Stomach (tissue), 4 donors: ENCODE measurements at regions not wholly inside any gene's neighbourhood (a gene's known extent, or its start where the extent isn't known, plus 50 kb on each side); places are given as distances from the start of the nearest gene placed in this dataset.
"Not testable (repeated sequence)": the region's sequence is repeated elsewhere in the genome, so short reads cannot be mapped to it uniquely, and the experiment has no call there.

Source experiments
- EP300 ChIP-seq: sonication (generic); formaldehyde crosslinking; IDR thresholded peaks from one replicate; pipeline ENCODE4 v1.6.1; 2017; ENCODE audit warnings: antibody characterized with exemption
- POLR2A ChIP-seq, 4 donors: fragments of 450-650 bp; IDR thresholded peaks; one replicate each; pipeline ENCODE4 v1.6.1; 2016; ENCODE audit warnings: antibody characterized with exemption in 4 of 4, control low read depth in 2 of 4, mild to moderate bottlenecking in 1 of 4, moderate library complexity in 1 of 4
- TF ChIP-seq, protein P1 (sequence below), 7 experiments: fragments of 450-650 bp in 4 of 7; fragments of 200-600 bp in 3 of 7; sonication (generic) in 3 of 7; IDR thresholded peaks; one replicate each; pipeline ENCODE4 v1.5.1; 2016 to 2019; ENCODE audit warnings: antibody characterized with exemption in 7 of 7, control low read depth in 2 of 7, mild to moderate bottlenecking in 1 of 7

DNA sequence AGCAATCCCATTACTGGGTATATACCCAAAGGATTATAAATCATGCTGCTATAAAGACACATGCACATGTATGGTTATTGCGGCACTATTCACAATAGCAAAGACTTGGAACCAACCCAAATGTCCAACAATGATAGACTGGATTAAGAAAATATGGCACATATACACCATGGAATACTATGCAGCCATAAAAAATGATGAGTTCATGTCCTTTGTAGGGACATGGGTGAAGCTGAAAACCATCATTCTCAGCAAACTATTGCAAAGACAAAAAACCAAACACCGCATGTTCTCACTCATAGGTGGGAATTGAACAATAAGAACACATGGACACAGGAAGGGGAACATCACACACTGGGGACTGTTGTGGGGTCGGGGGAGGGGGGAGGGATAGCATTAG lies 120.9 kb upstream of the TNFSF4 start:
- TF ChIP-seq, protein P1, sequence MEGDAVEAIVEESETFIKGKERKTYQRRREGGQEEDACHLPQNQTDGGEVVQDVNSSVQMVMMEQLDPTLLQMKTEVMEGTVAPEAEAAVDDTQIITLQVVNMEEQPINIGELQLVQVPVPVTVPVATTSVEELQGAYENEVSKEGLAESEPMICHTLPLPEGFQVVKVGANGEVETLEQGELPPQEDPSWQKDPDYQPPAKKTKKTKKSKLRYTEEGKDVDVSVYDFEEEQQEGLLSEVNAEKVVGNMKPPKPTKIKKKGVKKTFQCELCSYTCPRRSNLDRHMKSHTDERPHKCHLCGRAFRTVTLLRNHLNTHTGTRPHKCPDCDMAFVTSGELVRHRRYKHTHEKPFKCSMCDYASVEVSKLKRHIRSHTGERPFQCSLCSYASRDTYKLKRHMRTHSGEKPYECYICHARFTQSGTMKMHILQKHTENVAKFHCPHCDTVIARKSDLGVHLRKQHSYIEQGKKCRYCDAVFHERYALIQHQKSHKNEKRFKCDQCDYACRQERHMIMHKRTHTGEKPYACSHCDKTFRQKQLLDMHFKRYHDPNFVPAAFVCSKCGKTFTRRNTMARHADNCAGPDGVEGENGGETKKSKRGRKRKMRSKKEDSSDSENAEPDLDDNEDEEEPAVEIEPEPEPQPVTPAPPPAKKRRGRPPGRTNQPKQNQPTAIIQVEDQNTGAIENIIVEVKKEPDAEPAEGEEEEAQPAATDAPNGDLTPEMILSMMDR (IDR thresholded peaks at IDR 0.05): not testable (repeated sequence)
- not testable (repeated sequence) for TF ChIP-seq EP300; POLR2A (IDR thresholded peaks at IDR 0.05)
